SU-DHL-6 (cell line): ENCODE measurements at regions not wholly inside any gene's neighbourhood (a gene's known extent, or its start where the extent isn't known, plus 50 kb on each side); places are given as distances from the start of the nearest gene placed in this dataset.

Experiments
- EZH2phosphoT487 ChIP-seq: fragments of 200-600 bp; sonication (generic), shearing (Covaris generic); conservative IDR thresholded peaks from 2 replicates; pipeline ENCODE4 v1.6.1; 2018; ENCODE audit warnings: mild to moderate bottlenecking, antibody characterized with exemption, low read length, moderate library complexity, mixed read lengths
- TF ChIP-seq, protein P1 (sequence below): fragments of 200-600 bp; sonication (generic); IDR thresholded peaks from one replicate; pipeline ENCODE4 v1.5.1; 2017; ENCODE audit warnings: antibody characterized with exemption, mild to moderate bottlenecking, low read length, moderate library complexity; ENCODE audit not compliant: insufficient read depth, poor library complexity, severe bottlenecking

DNA sequence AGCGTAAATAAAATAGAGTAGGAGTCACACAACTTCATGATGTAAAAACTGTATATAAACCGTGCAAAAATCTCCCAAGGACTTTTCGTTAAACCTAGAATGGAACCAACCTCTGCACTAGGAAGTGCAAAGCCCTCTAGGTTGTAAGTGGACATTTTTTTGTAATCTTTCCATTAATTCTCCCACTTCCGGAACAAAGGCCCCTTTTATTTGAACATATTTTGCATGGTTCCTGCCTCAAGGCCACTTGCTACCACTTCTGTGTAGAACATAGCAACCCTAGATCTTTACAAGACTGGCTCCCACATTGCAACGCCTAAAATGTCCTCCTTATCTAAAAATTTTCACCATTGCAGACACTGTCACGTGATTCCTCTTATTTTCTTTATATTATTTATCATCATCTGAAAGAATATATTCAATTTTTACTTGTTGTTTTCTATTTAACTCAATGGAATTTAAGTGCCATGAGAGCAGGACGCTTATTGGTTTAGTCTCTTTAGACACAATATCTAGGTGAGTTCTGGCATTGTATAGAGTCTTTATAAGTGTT, 249.6 kb upstream of the TMEFF2 start:
- TF ChIP-seq, protein P1, sequence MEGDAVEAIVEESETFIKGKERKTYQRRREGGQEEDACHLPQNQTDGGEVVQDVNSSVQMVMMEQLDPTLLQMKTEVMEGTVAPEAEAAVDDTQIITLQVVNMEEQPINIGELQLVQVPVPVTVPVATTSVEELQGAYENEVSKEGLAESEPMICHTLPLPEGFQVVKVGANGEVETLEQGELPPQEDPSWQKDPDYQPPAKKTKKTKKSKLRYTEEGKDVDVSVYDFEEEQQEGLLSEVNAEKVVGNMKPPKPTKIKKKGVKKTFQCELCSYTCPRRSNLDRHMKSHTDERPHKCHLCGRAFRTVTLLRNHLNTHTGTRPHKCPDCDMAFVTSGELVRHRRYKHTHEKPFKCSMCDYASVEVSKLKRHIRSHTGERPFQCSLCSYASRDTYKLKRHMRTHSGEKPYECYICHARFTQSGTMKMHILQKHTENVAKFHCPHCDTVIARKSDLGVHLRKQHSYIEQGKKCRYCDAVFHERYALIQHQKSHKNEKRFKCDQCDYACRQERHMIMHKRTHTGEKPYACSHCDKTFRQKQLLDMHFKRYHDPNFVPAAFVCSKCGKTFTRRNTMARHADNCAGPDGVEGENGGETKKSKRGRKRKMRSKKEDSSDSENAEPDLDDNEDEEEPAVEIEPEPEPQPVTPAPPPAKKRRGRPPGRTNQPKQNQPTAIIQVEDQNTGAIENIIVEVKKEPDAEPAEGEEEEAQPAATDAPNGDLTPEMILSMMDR = no peak
- no peak for TF ChIP-seq EZH2phosphoT487
